ENCODE measurements at regions not wholly inside any gene's neighbourhood (a gene's known extent, or its start where the extent isn't known, plus 50 kb on each side); places are given as distances from the start of the nearest gene placed in this dataset.

- Mint-ChIP-seq H3K4me3 (no peak overlapping the region), H3K27ac (no peak overlapping the region), H3K27me3 (ENCODE audit: insufficient read depth, low read depth) (peaks cover 5% of the 10 kb centered on the region), H3K36me3 (no peaks in the 10 kb centered on the region), H3K4me1 (peaks cover 6% of the 10 kb centered on the region), H3K9me3 (no peaks in the 10 kb centered on the region)
- H3K4me3 ChIP-seq = no peak overlapping the region
- no peaks in the 10 kb centered on the region for H3K27me3 ChIP-seq
- H3K79me2 ChIP-seq (ENCODE audit: low read depth) = no peaks in the 10 kb centered on the region
- TF ChIP-seq EZH2 (IDR thresholded peaks at IDR 0.05) (no peak), CTCF (IDR thresholded peaks at IDR 0.05) (no peak), EZH2phosphoT487 (IDR thresholded peaks at IDR 0.05) (no peak)
- H3K9me3 ChIP-seq (ENCODE audit: low read depth) = no peaks in the 10 kb centered on the region
- H3K4me2 ChIP-seq = no peak overlapping the region
- H2AFZ ChIP-seq (replicated peaks) = no peak overlapping the region
- no peaks in the 10 kb centered on the region for H4K20me1 ChIP-seq (ENCODE audit: low read depth)
- no peaks in the 10 kb centered on the region for H3K36me3 ChIP-seq
- no peak for DNase-seq (ENCODE audit: low spot score)
- H3F3A ChIP-seq (ENCODE audit: low read depth) = no peaks in the 10 kb centered on the region
- no peak overlapping the region for H3K9ac ChIP-seq
- H3K27ac ChIP-seq = no peak overlapping the region
- H3K4me1 ChIP-seq = no peaks in the 10 kb centered on the region
Observed at GRCh38 chr5:57600321-57600720, 117.7 kb upstream of the ACTBL2 start.

- no peak for DNase-seq (ENCODE audit: low spot score)
- Mint-ChIP-seq H3K36me3 (no peaks in the 10 kb centered on the region), H3K27ac (no peak overlapping the region), H3K9me3 (no peaks in the 10 kb centered on the region), H3K4me1 (peaks cover 6% of the 10 kb centered on the region), H3K27me3 (ENCODE audit: insufficient read depth, low read depth) (peaks cover 5% of the 10 kb centered on the region), H3K4me3 (no peak overlapping the region)
- Histone ChIP-seq H3K4me3 (no peak overlapping the region), H3F3A (ENCODE audit: low read depth) (no peaks in the 10 kb centered on the region), H4K20me1 (ENCODE audit: low read depth) (no peaks in the 10 kb centered on the region), H2AFZ (replicated peaks) (no peak overlapping the region), H3K9me3 (ENCODE audit: low read depth) (no peaks in the 10 kb centered on the region), H3K27me3 (no peaks in the 10 kb centered on the region), H3K36me3 (no peaks in the 10 kb centered on the region), H3K4me2 (no peak overlapping the region), H3K79me2 (ENCODE audit: low read depth) (no peaks in the 10 kb centered on the region), H3K27ac (no peak overlapping the region), H3K4me1 (no peaks in the 10 kb centered on the region), H3K9ac (no peak overlapping the region)
- TF ChIP-seq CTCF (IDR thresholded peaks at IDR 0.05) (no peak), EZH2phosphoT487 (IDR thresholded peaks at IDR 0.05) (no peak), EZH2 (IDR thresholded peaks at IDR 0.05) (no peak)
Observed at GRCh38 chr5:57598756-57599155, 116.1 kb upstream of the ACTBL2 start.

DNA sequence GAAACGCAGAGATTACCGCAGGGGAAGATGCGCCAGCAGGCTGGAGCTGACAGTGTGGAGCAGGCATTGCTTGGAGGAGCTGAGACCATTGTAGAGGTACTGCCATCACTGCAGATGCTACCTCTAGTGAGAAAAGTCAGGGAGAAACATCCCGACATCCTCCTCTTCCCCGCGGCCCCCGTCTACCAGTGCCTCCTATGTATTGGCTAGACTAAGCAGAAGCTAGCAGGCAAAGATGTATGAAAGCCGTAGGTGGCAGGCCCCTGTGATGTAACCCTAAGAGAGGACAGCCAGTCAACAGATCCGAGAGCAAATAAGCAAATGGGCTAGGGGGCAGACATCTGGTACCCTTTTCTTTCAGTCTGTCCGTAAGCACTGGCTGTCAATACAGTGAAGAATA lies 115.5 kb upstream of the ACTBL2 start:
- H3K4me2 ChIP-seq = no peak overlapping the region
- H3K79me2 ChIP-seq (ENCODE audit: low read depth) = no peaks in the 10 kb centered on the region
- H3K27me3 Mint-ChIP-seq (ENCODE audit: insufficient read depth, low read depth) = peaks cover 5% of the 10 kb centered on the region
- H3K4me1 Mint-ChIP-seq = peaks cover 6% of the 10 kb centered on the region
- no peaks in the 10 kb centered on the region for H3K9me3 ChIP-seq (ENCODE audit: low read depth)
- H3K27ac Mint-ChIP-seq = no peak overlapping the region
- H4K20me1 ChIP-seq (ENCODE audit: low read depth) = no peaks in the 10 kb centered on the region
- no peaks in the 10 kb centered on the region for H3K36me3 ChIP-seq
- peak overlapping the region; percentile 69 for H2AFZ ChIP-seq (replicated peaks)
- H3K27me3 ChIP-seq = no peaks in the 10 kb centered on the region
- no peak for DNase-seq (ENCODE audit: low spot score)
- H3K27ac ChIP-seq = no peak overlapping the region
- no peaks in the 10 kb centered on the region for H3K36me3 Mint-ChIP-seq
- no peak overlapping the region for H3K4me3 Mint-ChIP-seq
- H3K9ac ChIP-seq = no peak overlapping the region
- H3K4me3 ChIP-seq = no peak overlapping the region
- H3K9me3 Mint-ChIP-seq = no peaks in the 10 kb centered on the region
- TF ChIP-seq CTCF (IDR thresholded peaks at IDR 0.05) (no peak), EZH2phosphoT487 (IDR thresholded peaks at IDR 0.05) (no peak), EZH2 (IDR thresholded peaks at IDR 0.05) (no peak)
- no peaks in the 10 kb centered on the region for H3K4me1 ChIP-seq
- no peaks in the 10 kb centered on the region for H3F3A ChIP-seq (ENCODE audit: low read depth)
